ENCODE measurements at regions not wholly inside any gene's neighbourhood (a gene's known extent, or its start where the extent isn't known, plus 50 kb on each side); places are given as distances from the start of the nearest gene placed in this dataset.

GRCh38 chr2:24439971-24440340 is 51.1 kb upstream of the NCOA1 start:
- DNase-seq, result no peak

GRCh38 chr2:24439280-24439970 is 51.6 kb upstream of the NCOA1 start:
- DNase-seq, result no peak

- no peak for DNase-seq
Measured at GRCh38 chr2:24438106-24438505, 52.9 kb upstream of the NCOA1 start.

- DNase-seq, result no peak
Measured at GRCh38 chr2:24435391-24436316, 55.4 kb upstream of the NCOA1 start.

- no peak for DNase-seq
Measured at GRCh38 chr2:24434541-24434940, 56.5 kb upstream of the NCOA1 start.

- no peak for DNase-seq
Measured at GRCh38 chr2:24432735-24433134, 58.3 kb upstream of the NCOA1 start.

GRCh38 chr2:24432121-24432520 is 58.9 kb upstream of the NCOA1 start:
- DNase-seq, result no peak

GRCh38 chr2:24429197-24430074 is 61.6 kb upstream of the NCOA1 start:
- DNase-seq, result no peak

- no peak for DNase-seq
Measured at GRCh38 chr2:24424387-24424786, 64.1 kb upstream of the ITSN2 start.

GRCh38 chr2:24423095-24423494 is 62.8 kb upstream of the ITSN2 start:
- no peak for DNase-seq

- peak in 3 of 4 experiments; percentile 7 to 26 (median 17) for DNase-seq
Measured at GRCh38 chr2:24421668-24422067, 61.3 kb upstream of the ITSN2 start.

- no peak for DNase-seq
Measured at GRCh38 chr2:24420373-24420772, 60.0 kb upstream of the ITSN2 start.

GRCh38 chr2:24418166-24418841 is 58.0 kb upstream of the ITSN2 start:
- no peak for DNase-seq

- DNase-seq, result no peak
Measured at GRCh38 chr2:24412812-24413211, 52.5 kb upstream of the ITSN2 start.

GRCh38 chr2:24411488-24412151 is 51.3 kb upstream of the ITSN2 start:
- no peak for DNase-seq

GRCh38 chr2:24410976-24411375 is 50.6 kb upstream of the ITSN2 start:
- no peak for DNase-seq

- no peak for DNase-seq
Measured at GRCh38 chr2:24409700-24410556, 49.6 kb upstream of the ITSN2 start.

Data from activated CD4-positive, CD25-positive, alpha-beta regulatory T cell (primary cell).